Gastroesophageal sphincter (tissue), 4 donors: ENCODE measurements at regions not wholly inside any gene's neighbourhood (a gene's known extent, or its start where the extent isn't known, plus 50 kb on each side); places are given as distances from the start of the nearest gene placed in this dataset.
"Not testable (repeated sequence)": the region's sequence is repeated elsewhere in the genome, so short reads cannot be mapped to it uniquely, and the experiment has no call there.

Experiments used
- ATAC-seq: fragments of 150-250 bp; one replicate; pipeline ENCODE4 v1.9.1; 2016; ENCODE audit warnings: mild to moderate bottlenecking, moderate library complexity
- H3K27ac ChIP-seq, 4 donors: fragments of 200-600 bp; sonication (generic) in 3 of 4; 1 replicate in 3 of 4; 2 replicates in 1 of 4; pipeline ENCODE4 v1.5.1; 2016 to 2019
- H3K27me3 ChIP-seq: fragments of 200-600 bp; sonication (generic); one replicate; pipeline ENCODE4 v1.5.1; 2019
- H3K36me3 ChIP-seq, 2 donors: fragments of 200-600 bp; sonication (generic); one replicate each; pipeline ENCODE4 v1.5.1; 2019; ENCODE audit warnings: control low read depth in 1 of 2
- H3K4me1 ChIP-seq, 3 donors: fragments of 200-600 bp; sonication (generic); 1 replicate in 2 of 3; 2 replicates in 1 of 3; pipeline ENCODE4 v1.5.1; 2016 to 2019; ENCODE audit warnings: control low read depth in 2 of 3
- H3K4me3 ChIP-seq, 2 donors: fragments of 200-600 bp; sonication (generic); one replicate each; pipeline ENCODE4 v1.5.1; 2019; ENCODE audit warnings: mild to moderate bottlenecking in 1 of 2, moderate library complexity in 1 of 2
- H3K9me3 ChIP-seq, 3 donors: fragments of 200-600 bp; sonication (generic); one replicate each; pipeline ENCODE4 v1.5.1; 2017 to 2019; ENCODE audit warnings: control low read depth in 2 of 3
- EP300 ChIP-seq: sonication (generic); formaldehyde crosslinking; IDR thresholded peaks from one replicate; pipeline ENCODE4 v1.6.1; 2017; ENCODE audit warnings: antibody characterized with exemption, mild to moderate bottlenecking
- POLR2A ChIP-seq, 2 donors: fragments of 450-650 bp; IDR thresholded peaks; one replicate each; pipeline ENCODE4 v1.6.1; 2017; ENCODE audit warnings: antibody characterized with exemption in 2 of 2, mild to moderate bottlenecking in 2 of 2, moderate library complexity in 1 of 2
- POLR2AphosphoS5 ChIP-seq: sonication (generic); formaldehyde crosslinking; IDR thresholded peaks from one replicate; pipeline ENCODE4 v1.6.1; 2017; ENCODE audit warnings: antibody characterized with exemption
- WGBS, 2 donors: methylation state at CpG; one replicate each; pipeline ENCODE4 v1.1.5; 2018; ENCODE audit warnings: low coverage in 1 of 2; 5-methylcytosine and 5-hydroxymethylcytosine counted together
- TF ChIP-seq, protein P1 (sequence below), 4 experiments: fragments of 200-600 bp in 2 of 4; fragments of 450-650 bp in 2 of 4; sonication (generic) in 1 of 4; IDR thresholded peaks; one replicate each; pipeline ENCODE4 v1.5.1; 2017 to 2019; ENCODE audit warnings: antibody characterized with exemption in 4 of 4, mild to moderate bottlenecking in 2 of 4, moderate library complexity in 2 of 4

DNA sequence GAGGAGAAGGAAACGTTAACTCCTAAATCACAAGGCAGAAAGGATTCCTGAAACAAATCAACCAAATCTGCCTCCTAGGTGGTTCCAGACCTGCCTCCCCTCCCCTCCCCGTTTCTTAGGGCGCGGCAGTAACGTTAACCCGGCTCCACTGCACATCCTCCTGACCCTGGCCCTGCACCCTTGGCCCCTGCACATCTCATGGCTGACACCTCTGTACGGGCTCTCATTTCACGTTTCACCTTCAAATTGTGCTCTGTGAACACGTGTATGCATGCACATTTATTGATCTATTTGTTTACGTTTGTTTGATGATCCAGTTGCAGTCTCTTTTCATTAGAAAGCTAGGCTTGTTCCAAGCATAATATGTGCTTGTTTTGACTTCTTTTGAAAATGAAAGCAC, 358.1 kb downstream of the ADGRD1 start:
- H3K27ac ChIP-seq = no peak overlapping the region
- peaks cover 26% of the 10 kb centered on the region for H3K27me3 ChIP-seq
- H3K36me3 ChIP-seq = no peaks in the 10 kb centered on the region
- TF ChIP-seq POLR2AphosphoS5 = no peak
- TF ChIP-seq POLR2A (IDR thresholded peaks at IDR 0.05) = no peak
- TF ChIP-seq, protein P1, sequence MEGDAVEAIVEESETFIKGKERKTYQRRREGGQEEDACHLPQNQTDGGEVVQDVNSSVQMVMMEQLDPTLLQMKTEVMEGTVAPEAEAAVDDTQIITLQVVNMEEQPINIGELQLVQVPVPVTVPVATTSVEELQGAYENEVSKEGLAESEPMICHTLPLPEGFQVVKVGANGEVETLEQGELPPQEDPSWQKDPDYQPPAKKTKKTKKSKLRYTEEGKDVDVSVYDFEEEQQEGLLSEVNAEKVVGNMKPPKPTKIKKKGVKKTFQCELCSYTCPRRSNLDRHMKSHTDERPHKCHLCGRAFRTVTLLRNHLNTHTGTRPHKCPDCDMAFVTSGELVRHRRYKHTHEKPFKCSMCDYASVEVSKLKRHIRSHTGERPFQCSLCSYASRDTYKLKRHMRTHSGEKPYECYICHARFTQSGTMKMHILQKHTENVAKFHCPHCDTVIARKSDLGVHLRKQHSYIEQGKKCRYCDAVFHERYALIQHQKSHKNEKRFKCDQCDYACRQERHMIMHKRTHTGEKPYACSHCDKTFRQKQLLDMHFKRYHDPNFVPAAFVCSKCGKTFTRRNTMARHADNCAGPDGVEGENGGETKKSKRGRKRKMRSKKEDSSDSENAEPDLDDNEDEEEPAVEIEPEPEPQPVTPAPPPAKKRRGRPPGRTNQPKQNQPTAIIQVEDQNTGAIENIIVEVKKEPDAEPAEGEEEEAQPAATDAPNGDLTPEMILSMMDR (IDR thresholded peaks at IDR 0.05) = no peak
- TF ChIP-seq EP300 = no peak
- H3K4me1 ChIP-seq = no peaks in the 10 kb centered on the region
- no peak overlapping the region for H3K4me3 ChIP-seq
- H3K9me3 ChIP-seq = no peaks in the 10 kb centered on the region
- no peak for ATAC-seq
- 30% methylated on average over 9 to 10 of the region's 10 CpGs for WGBS, 2 donors

DNA sequence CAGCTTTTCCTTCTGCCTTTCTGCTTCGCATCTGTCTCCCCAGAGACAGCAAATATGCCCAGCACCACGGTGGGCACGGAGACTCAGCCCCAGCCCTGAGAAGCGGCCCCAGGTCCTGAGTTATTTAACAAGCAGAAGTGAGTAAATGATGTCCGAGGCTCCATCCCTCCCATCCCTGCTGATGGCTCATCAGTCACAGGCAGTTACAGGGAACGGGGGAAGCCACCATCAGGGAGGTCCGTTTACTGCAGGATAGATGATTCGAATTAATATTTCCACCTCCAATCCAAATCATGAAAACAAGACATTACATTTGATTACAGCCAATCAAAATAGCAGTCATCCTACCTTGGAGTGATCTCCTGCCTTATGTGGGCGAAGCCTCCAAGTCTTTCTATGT, 358.7 kb downstream of the ADGRD1 start:
- H3K36me3 ChIP-seq, H3K4me1 ChIP-seq, H3K9me3 ChIP-seq, H3K4me3 ChIP-seq, ATAC-seq, H3K27ac ChIP-seq: not testable (repeated sequence)
- H3K27me3 ChIP-seq = peaks cover 26% of the 10 kb centered on the region
- 44 to 78% methylated on average over 2 to 5 of the region's 9 CpGs for WGBS, 2 donors

DNA sequence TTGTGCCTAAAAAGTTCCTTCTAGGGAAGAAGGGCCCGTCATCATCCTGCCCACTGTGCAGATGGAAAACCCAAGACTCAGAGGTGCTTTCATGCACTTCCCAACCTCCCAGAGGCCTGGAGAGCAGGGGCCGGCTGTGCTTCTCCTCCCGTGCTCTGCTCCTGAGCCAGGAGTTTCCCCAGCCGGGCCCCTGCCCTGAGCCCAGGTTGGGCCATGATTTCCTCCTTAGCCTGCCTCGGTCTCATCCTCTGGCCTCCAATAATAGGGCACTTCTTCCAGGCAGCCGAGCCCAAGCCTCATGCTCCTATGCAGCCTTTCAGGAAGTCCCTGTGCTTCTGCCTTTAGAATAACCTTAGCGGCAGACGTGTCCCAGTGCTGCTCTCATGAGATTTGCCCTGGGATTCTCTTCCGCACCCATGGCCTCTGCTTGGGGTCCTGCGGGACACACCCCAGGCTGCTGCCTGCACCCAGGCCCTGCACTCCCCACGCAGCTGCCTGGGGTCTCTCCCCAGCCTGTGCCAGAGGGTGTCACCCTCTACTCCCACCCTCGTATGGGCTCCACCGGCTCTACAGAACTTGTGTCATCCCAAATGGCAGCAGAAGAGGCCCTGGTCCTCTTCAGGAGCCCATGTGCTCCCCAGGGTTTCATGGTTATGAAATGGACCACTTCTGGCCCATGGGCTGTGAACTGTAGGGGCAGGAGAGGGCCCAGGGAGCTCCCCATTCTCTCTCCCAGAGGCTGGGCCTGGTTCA, 359.3 kb downstream of the ADGRD1 start:
- TF ChIP-seq EP300 (no peak), POLR2A (IDR thresholded peaks at IDR 0.05) (no peak), POLR2AphosphoS5 (no peak)
- TF ChIP-seq, protein P1 (IDR thresholded peaks at IDR 0.05) = no peak
- Histone ChIP-seq H3K4me1 (no peaks in the 10 kb centered on the region), H3K4me3 (no peak overlapping the region), H3K9me3 (no peaks in the 10 kb centered on the region), H3K27ac (no peak overlapping the region), H3K27me3 (peaks cover 26% of the 10 kb centered on the region), H3K36me3 (no peaks in the 10 kb centered on the region)
- 86 to 91% methylated on average over 2 to 4 of the region's 13 CpGs for WGBS, 2 donors
- no peak for ATAC-seq

DNA sequence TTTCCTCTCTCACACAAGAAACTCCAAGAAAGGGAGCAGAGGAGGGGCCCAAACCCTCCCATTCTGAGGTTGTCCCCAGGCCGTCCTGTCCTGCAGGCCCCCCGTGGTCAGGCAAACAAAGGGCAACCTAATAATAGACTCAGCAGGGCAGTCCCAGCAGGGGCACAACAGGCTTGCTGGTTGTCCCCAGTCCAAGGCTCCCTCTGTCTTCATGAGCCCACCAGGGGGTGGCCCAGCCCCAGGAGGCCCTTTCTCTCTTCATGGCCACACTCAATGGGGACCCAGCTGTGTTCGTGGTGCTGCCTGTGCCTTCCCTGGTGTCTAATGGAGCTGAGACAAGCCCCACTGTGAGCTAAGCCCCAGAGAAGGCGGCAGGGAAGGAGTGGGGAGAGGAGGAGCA, 359.9 kb downstream of the ADGRD1 start:
- TF ChIP-seq, protein P1 (IDR thresholded peaks at IDR 0.05) = no peak
- no peak for TF ChIP-seq POLR2A (IDR thresholded peaks at IDR 0.05)
- no peak for TF ChIP-seq EP300
- no peak for TF ChIP-seq POLR2AphosphoS5

DNA sequence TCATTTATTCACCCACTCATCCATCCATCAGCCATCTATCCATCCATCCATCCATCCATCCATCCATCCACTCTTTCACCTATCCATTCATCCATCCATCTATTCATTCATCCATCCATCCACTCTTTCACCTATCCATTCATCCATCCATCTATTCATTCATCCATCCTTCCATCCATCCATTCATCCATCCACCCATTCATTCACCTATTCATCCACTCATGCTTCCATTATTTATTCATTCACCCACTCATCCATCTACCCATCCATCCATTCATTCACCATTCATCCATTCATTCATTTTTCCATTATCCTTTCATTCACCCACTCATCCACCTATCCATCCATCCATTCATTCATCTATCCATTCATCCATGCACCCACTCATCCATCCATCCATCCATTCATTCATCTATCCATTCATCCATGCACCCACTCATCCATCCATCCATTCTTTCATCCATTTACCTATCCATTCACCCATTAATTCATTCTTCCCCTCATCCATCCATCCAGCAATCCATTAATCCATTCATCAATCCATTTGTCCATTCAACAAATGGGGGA, 360.9 kb downstream of the ADGRD1 start:
- Histone ChIP-seq H3K36me3 (no peaks in the 10 kb centered on the region), H3K9me3 (no peaks in the 10 kb centered on the region), H3K27ac (no peak overlapping the region), H3K4me1 (no peaks in the 10 kb centered on the region), H3K4me3 (no peak overlapping the region), H3K27me3 (peaks cover 26% of the 10 kb centered on the region)
- TF ChIP-seq, protein P1 (IDR thresholded peaks at IDR 0.05) = no peak
- TF ChIP-seq POLR2A (IDR thresholded peaks at IDR 0.05) (no peak), POLR2AphosphoS5 (no peak), EP300 (no peak)
- no peak for ATAC-seq

More for the DNA sequence above, 359.9 kb downstream of the ADGRD1 start:
- Histone ChIP-seq H3K27ac (no peak overlapping the region), H3K4me3 (no peak overlapping the region), H3K4me1 (no peaks in the 10 kb centered on the region), H3K27me3 (peaks cover 26% of the 10 kb centered on the region), H3K9me3 (no peaks in the 10 kb centered on the region), H3K36me3 (no peaks in the 10 kb centered on the region)
- ATAC-seq = no peak
- WGBS, 2 donors = 50% methylated on average over 2 of the region's 4 CpGs; no CpG with 5 or more reads in 1 of the 2 donors
